HG02588 (cell line): ENCODE measurements at regions not wholly inside any gene's neighbourhood (a gene's known extent, or its start where the extent isn't known, plus 50 kb on each side); places are given as distances from the start of the nearest gene placed in this dataset.
"Not testable (repeated sequence)": the region's sequence is repeated elsewhere in the genome, so short reads cannot be mapped to it uniquely, and the experiment has no call there.

Experiments
- ATAC-seq: cut with Tn5 transposase; IDR thresholded peaks from one replicate; pipeline ENCODE4 v1.9.1; 2021; ENCODE audit warnings: mild to moderate bottlenecking, moderate library complexity; ENCODE audit not compliant: unreplicated experiment

DNA sequence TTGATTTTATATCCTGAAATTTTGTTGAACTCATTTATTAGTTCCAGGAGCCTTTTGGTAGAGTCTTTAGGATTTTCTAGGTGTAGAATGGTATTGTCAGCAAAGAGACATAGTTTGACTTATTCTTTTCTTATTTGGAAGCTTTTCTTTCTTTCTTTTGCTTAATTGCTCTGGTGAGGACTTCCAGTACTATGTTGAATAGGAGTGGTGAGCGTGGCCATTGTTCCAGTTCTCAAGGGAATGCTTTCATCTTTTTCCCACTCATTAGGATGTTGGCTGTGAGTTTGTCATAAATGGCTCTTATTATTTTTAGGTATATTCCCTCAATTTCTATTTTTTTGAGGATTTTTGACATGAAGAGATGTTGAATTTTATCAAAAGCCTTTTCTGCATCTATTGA is 182.2 kb upstream of the SPRY2 start:
- no peak for ATAC-seq

DNA sequence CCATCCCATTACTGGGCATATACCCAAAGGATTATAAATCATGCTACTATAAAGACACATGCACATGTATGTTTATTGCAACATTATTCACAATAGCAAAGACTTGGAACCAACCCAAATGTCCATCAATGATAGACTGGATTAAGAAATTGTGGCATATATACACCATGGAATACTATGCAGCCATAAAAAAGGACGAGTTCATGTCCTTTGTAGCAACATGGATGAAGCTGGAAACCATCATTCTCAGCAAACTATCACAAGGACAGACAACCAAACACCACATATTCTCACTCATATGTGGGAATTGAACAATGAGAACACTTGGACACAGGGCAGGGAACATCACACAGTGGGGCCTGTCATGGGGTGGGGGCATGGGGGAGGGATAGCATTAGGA is 181.5 kb upstream of the SPRY2 start:
- not testable (repeated sequence) for ATAC-seq

- ATAC-seq = no peak
Observed at GRCh38 chr13:80516818-80517348, 176.0 kb upstream of the SPRY2 start.

DNA sequence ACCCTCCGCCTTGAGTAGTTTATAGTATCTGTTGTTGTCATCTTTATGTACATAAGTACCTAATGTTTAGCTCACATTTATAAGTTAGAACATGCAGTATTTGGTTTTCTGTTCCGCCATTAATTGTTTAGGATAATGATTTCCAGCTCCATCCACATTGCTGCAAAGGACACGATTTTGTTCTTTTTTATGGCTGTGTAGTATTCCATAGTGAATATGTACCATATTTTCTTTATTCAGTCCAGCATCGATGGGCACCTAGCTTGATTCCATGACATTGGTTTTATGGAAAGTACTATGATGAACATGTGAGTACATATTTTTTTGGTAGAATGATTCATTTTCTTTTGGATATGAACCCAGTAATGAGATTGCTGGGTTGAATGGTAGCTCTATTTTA is 174.4 kb upstream of the SPRY2 start:
- ATAC-seq = no peak

DNA sequence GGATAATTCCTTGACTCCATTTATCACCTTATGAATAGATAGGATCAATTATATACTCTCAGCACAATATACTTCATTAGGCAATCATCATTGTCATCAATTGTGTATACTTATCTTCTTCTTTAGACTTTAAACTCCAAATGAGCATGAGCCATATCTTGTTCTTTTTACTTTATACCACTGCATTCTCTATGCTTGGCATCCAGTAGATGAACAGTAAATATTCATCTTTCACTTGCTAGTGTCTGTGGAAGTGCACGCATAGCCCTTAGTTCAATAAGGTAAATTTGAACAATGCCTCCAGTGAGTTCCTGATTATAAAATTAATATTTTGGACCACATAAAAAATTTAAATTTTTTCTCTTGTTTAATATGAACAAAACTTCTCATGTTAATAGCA is 172.3 kb upstream of the SPRY2 start:
- no peak for ATAC-seq

GRCh38 chr13:80510686-80511085 is 169.8 kb upstream of the SPRY2 start:
- no peak for ATAC-seq

DNA sequence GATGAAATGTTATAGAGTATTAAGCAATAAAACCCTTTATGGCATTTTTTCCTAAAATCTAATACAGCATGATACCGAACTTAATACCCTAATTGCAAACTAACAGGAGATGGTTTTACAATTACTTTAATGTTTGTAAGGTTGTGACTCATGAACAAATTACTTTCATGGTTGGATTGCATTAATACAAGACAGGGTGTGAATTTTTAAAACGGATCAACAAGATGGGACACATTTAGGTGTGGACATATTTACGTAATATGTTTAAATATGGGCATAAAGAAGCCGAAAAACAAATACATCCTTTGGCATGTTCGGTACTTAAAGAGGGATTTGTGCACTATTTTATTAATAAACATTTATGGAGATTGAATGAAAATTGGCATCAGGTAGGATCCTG is 168.3 kb upstream of the SPRY2 start:
- no peak for ATAC-seq

DNA sequence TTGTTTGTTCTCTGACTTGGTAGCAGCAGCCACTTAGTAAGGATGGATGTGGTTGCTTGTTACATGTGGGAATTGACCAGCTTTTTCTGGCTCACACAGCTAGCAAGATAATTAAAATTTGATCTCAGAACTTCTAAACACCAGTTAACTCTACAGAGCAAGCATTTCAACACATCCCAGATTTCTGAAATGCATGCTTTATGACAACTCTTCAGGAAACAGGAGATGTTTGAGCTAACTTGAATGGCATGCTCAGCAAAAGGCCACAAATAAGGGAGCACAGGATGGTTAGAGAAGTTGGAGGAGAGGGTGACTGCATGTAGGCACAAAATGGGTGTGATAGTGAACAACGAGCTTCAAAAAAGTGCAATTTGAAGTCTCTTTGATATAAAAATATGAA is 167.1 kb upstream of the SPRY2 start:
- no peak for ATAC-seq

GRCh38 chr13:80504453-80504852 is 163.5 kb upstream of the SPRY2 start:
- no peak for ATAC-seq

- no peak for ATAC-seq
Observed at GRCh38 chr13:80502359-80502758, 161.4 kb upstream of the SPRY2 start.

DNA sequence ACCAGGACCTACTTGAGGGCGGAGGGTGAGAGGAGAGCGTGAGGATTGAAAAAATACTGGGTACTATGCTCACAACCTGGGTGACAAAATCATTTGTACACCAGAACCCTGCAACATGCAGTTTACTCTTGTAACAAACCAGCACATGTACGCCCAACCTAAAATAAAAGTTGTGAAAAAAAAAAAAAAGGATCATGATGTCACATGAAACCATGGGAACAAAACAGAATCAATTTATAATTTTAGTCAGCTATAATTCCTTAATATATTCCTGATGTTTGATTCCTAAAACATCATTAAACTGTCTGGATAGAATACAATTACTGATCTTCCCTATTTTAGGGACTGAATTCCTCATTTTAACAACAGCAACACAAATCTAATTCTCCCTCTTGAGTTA is 160.6 kb upstream of the SPRY2 start:
- no peak for ATAC-seq

DNA sequence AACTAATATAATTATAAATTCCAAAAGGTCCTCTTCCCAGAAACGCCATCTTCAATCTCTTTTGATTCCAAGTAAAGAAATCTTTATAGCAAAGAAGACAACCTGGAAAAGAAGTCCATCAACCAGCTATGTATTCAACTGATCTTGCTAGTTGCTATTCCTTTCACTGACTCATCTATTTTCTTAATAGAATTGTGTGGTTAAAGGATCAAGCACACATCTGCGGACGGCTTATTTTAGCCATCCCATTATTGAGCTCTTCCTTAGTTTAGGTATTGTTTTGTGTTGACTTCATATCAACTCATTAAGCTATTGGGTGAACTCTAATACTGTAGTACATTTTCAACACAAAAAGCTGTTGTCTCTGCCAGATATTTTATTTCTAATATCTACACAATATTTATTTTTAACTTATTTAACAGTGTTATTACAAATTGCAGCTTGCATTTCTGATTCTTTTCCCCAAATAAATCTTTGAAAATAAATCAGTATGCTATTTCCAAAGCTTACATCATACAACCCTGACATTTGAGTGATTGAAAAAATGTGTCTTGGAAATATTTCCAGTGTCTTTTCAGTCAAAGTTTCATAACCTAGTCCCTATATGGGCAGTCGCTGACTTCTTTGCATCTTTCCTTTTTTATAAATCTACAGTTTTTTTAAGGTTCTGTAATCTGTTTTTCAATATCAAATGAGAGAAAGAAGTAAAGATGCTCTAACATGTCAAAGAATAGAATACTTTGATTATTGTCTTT is 158.8 kb upstream of the SPRY2 start:
- ATAC-seq = no peak

- no peak for ATAC-seq
Observed at GRCh38 chr13:80498433-80498832, 157.5 kb upstream of the SPRY2 start.

GRCh38 chr13:80497978-80498377 is 157.1 kb upstream of the SPRY2 start:
- no peak for ATAC-seq

DNA sequence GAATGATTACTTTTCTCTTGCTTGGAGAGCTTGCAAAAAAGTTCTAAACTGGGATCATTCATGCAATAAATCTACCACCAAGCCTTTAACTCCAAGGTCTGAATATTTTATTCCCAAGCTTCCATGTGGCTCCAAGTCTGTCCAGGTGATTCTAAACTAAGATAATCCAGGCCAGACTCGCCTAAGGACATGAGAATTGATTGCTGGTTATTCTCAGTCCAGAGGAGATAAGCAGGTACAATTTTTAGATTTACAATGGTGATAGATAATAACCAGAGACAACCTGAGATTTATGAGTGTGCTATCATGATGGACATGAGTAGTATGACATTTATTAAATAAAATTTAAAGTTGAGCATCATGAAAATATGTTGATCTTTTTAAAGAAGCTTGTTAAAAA is 156.5 kb upstream of the SPRY2 start:
- no peak for ATAC-seq

DNA sequence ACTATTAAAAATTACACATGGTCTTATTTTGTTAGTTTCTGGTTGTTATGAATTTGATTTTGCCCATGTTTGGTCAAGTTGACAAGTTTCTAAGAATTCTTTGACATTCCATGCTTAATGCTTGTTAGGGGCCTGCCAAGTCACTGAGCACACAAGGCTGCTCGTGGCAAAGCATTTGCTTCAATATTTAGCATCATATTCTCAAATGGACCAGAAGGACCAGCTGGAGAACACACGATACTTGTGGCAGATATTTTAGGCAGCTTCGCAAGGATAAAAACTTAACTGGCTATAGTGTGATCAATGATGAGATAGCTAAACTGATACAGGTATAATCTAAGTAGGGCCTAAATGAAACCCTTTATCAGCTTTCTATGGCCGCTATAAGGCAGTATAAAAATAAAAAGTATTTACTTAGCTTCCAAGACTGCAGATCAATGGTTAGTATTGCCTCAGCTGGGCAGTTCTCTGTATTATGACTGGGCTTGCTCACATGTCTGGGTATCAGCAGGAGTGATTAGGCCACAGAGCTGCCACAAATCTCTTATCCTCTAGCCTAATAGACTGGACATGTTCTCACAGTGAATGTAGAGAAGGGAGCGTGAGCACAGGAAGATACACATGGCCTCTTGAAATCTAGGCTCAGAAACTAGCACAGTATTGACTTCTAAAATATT is 155.9 kb upstream of the SPRY2 start:
- ATAC-seq = no peak

GRCh38 chr13:80490491-80490943 is 149.6 kb upstream of the SPRY2 start:
- not testable (repeated sequence) for ATAC-seq

DNA sequence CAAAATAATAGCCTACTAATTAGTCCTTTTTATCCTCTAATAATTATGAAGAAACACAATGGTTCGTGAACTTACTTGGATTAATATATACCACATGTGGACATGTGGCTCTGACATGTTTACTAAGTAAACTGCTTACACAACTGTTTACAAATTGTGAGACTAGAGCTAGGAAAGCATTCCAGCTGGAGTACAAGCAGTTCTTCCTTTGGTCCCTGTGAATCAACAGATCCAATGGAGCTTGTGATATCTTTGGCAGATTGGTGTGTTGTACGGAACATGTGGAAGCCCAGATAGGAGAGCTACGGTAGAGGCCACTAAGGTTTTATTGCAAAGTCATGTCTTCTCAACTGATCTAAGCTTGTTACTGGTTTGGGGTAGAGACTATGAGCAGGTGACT is 145.5 kb upstream of the SPRY2 start:
- ATAC-seq = no peak

GRCh38 chr13:80483157-80483556 is 142.2 kb upstream of the SPRY2 start:
- no peak for ATAC-seq

- ATAC-seq = no peak
Observed at GRCh38 chr13:80481588-80481987, 140.7 kb upstream of the SPRY2 start.

- ATAC-seq = no peak
Observed at GRCh38 chr13:80477661-80478443, 136.9 kb upstream of the SPRY2 start.

DNA sequence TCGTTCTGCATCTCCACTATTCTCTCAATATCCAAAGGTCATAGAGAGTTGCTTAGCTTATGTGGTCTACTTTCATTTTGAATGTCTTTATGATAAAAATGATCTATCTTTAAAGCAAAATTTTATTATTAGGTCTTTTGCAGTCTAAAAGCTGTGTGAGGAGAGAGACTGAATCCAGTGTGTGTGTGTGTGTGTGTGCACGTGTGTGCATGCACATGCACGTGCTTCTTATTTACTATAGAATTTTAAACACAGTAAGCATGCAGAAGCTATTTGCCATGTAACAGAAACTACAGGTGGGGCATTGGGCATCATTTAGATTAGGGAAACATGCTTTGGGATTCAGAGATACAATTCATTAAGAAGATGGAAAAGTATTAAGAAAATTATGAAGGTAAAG is 136.0 kb upstream of the SPRY2 start:
- ATAC-seq = no peak
